ENCODE measurements at regions not wholly inside any gene's neighbourhood (a gene's known extent, or its start where the extent isn't known, plus 50 kb on each side); places are given as distances from the start of the nearest gene placed in this dataset.

GRCh38 chr11:37484298-37484697 is 886.3 kb upstream of the RAG2 start:
- no peak for DNase-seq
- intact Hi-C loops (cut with micrococcal nuclease), result no loop called here
- Mint-ChIP-seq H3K9me3 (peaks cover 3% of the 10 kb centered on the region), H3K36me3 (ENCODE audit: low read depth) (no peaks in the 10 kb centered on the region), H3K4me1 (ENCODE audit: low read depth) (no peaks in the 10 kb centered on the region), H3K27me3 (no peaks in the 10 kb centered on the region), H3K4me3 (no peak overlapping the region), H3K27ac (no peak overlapping the region)
- ATAC-seq, result no peak
- no peak for TF ChIP-seq CTCF (IDR thresholded peaks at IDR 0.05)
- POLR2A ChIA-PET, result no interaction called here
- CTCF ChIA-PET, result no interaction called here

GRCh38 chr11:37483761-37484160 is 885.7 kb upstream of the RAG2 start:
- Mint-ChIP-seq H3K27me3 (no peaks in the 10 kb centered on the region), H3K36me3 (ENCODE audit: low read depth) (no peaks in the 10 kb centered on the region), H3K27ac (no peak overlapping the region), H3K4me1 (ENCODE audit: low read depth) (no peaks in the 10 kb centered on the region), H3K9me3 (peaks cover 3% of the 10 kb centered on the region), H3K4me3 (no peak overlapping the region)
- DNase-seq (no peak), ATAC-seq (no peak)
- ChIA-PET POLR2A (no interaction called here), CTCF (no interaction called here)
- intact Hi-C loops (cut with micrococcal nuclease), result no loop called here
- no peak for TF ChIP-seq CTCF (IDR thresholded peaks at IDR 0.05)

GRCh38 chr11:37474889-37475288 is 876.9 kb upstream of the RAG2 start:
- ATAC-seq, result no peak
- no peak overlapping the region for H3K27ac Mint-ChIP-seq
- peaks cover 5% of the 10 kb centered on the region for H3K9me3 Mint-ChIP-seq
- no peaks in the 10 kb centered on the region for H3K36me3 Mint-ChIP-seq (ENCODE audit: low read depth)
- H3K4me1 Mint-ChIP-seq (ENCODE audit: low read depth), result no peaks in the 10 kb centered on the region
- no peaks in the 10 kb centered on the region for H3K27me3 Mint-ChIP-seq
- ChIA-PET CTCF (no interaction called here), POLR2A (no interaction called here)
- no peak for DNase-seq
- no peak for TF ChIP-seq CTCF (IDR thresholded peaks at IDR 0.05)
- intact Hi-C loops (cut with micrococcal nuclease), result no loop called here
- H3K4me3 Mint-ChIP-seq, result no peak overlapping the region

- DNase-seq (no peak), ATAC-seq (no peak)
- H3K9me3 Mint-ChIP-seq, result peaks cover 5% of the 10 kb centered on the region
- H3K27me3 Mint-ChIP-seq, result no peaks in the 10 kb centered on the region
- no peak for TF ChIP-seq CTCF (IDR thresholded peaks at IDR 0.05)
- H3K4me3 Mint-ChIP-seq, result no peak overlapping the region
- no peaks in the 10 kb centered on the region for H3K36me3 Mint-ChIP-seq (ENCODE audit: low read depth)
- no peaks in the 10 kb centered on the region for H3K4me1 Mint-ChIP-seq (ENCODE audit: low read depth)
- CTCF ChIA-PET, result no interaction called here
- POLR2A ChIA-PET, result no interaction called here
- no peak overlapping the region for H3K27ac Mint-ChIP-seq
- intact Hi-C loops (cut with micrococcal nuclease), result no loop called here
Observed at GRCh38 chr11:37468344-37468743, 870.3 kb upstream of the RAG2 start.

- POLR2A ChIA-PET, result no interaction called here
- Mint-ChIP-seq H3K27me3 (no peaks in the 10 kb centered on the region), H3K27ac (no peak overlapping the region), H3K9me3 (peaks cover 2% of the 10 kb centered on the region), H3K4me3 (no peak overlapping the region), H3K4me1 (ENCODE audit: low read depth) (no peaks in the 10 kb centered on the region), H3K36me3 (ENCODE audit: low read depth) (no peaks in the 10 kb centered on the region)
- intact Hi-C loops (cut with micrococcal nuclease), result no loop called here
- ATAC-seq (no peak), DNase-seq (no peak)
- CTCF ChIA-PET, result no interaction called here
- TF ChIP-seq CTCF (IDR thresholded peaks at IDR 0.05), result no peak
Observed at GRCh38 chr11:37465221-37465620, 867.2 kb upstream of the RAG2 start.

All from activated CD8-positive, alpha-beta T cell treated with anti-CD3 and anti-CD28 coated beads for 36 hours (primary cell).